GM18520 (cell line): ENCODE measurements at regions not wholly inside any gene's neighbourhood (a gene's known extent, or its start where the extent isn't known, plus 50 kb on each side); places are given as distances from the start of the nearest gene placed in this dataset.

Experiments used
- ATAC-seq: cut with Tn5 transposase; IDR thresholded peaks from one replicate; pipeline ENCODE4 v1.9.1; 2021; ENCODE audit not compliant: unreplicated experiment

- ATAC-seq: peak; percentile 51
Measured at GRCh38 chr11:56932572-56933220, 56.0 kb upstream of the OR5AK2 start.

GRCh38 chr11:56923116-56923515 lies 65.6 kb upstream of the OR5AK2 start:
- ATAC-seq: no peak

GRCh38 chr11:56922421-56922820 lies 66.3 kb upstream of the OR5AK2 start:
- ATAC-seq: no peak

GRCh38 chr11:56917708-56918400 lies 70.9 kb upstream of the OR5AK2 start:
- ATAC-seq: no peak

- no peak for ATAC-seq
Measured at GRCh38 chr11:56916587-56916986, 72.1 kb upstream of the OR5AK2 start.

- no peak for ATAC-seq
Measured at GRCh38 chr11:56916162-56916561, 72.6 kb upstream of the OR5AK2 start.

- ATAC-seq: no peak
Measured at GRCh38 chr11:56911312-56911711, 77.4 kb upstream of the OR5AK2 start.

- ATAC-seq: no peak
Measured at GRCh38 chr11:56910785-56911184, 77.9 kb upstream of the OR5AK2 start.

- ATAC-seq: no peak
Measured at GRCh38 chr11:56910046-56910773, 78.5 kb upstream of the OR5AK2 start.

- ATAC-seq: no peak
Measured at GRCh38 chr11:56909563-56909962, 79.2 kb upstream of the OR5AK2 start.

GRCh38 chr11:56909080-56909479 lies 79.6 kb upstream of the OR5AK2 start:
- ATAC-seq: no peak

GRCh38 chr11:56906683-56907148 lies 82.0 kb upstream of the OR5AK2 start:
- ATAC-seq: no peak

GRCh38 chr11:56905936-56906335 lies 82.8 kb upstream of the OR5AK2 start:
- no peak for ATAC-seq

- ATAC-seq: no peak
Measured at GRCh38 chr11:56905442-56905841, 83.3 kb upstream of the OR5AK2 start.

GRCh38 chr11:56898856-56899255 lies 89.9 kb upstream of the OR5AK2 start:
- no peak for ATAC-seq

GRCh38 chr11:56890584-56891305 lies 98.0 kb upstream of the OR5AK2 start:
- ATAC-seq: no peak

- ATAC-seq: no peak
Measured at GRCh38 chr11:56889986-56890385, 98.7 kb upstream of the OR5AK2 start.

GRCh38 chr11:56887940-56888339 lies 100.8 kb upstream of the OR5AK2 start:
- ATAC-seq: no peak

- no peak for ATAC-seq
Measured at GRCh38 chr11:56886455-56886854, 102.3 kb upstream of the OR5AK2 start.

- no peak for ATAC-seq
Measured at GRCh38 chr11:56885854-56886253, 102.9 kb upstream of the OR5AK2 start.

GRCh38 chr11:56885177-56885576 lies 103.5 kb upstream of the OR5AK2 start:
- ATAC-seq: no peak
